Right cardiac atrium (tissue), 5 donors: ENCODE measurements at regions not wholly inside any gene's neighbourhood (a gene's known extent, or its start where the extent isn't known, plus 50 kb on each side); places are given as distances from the start of the nearest gene placed in this dataset.
"Not testable (repeated sequence)": the region's sequence is repeated elsewhere in the genome, so short reads cannot be mapped to it uniquely, and the experiment has no call there.

ENCODE experiments used
- ATAC-seq, 2 donors: fragments of 200-7000 bp; cut with Tn5 transposase; one replicate each; pipeline versions ENCODE4 v1.8.0 to v1.9.1; 2020; ENCODE audit warnings: moderate library complexity in 2 of 2, mild to moderate bottlenecking in 1 of 2
- DNase-seq, 3 donors: peaks; one replicate each; pipeline ENCODE4 v3.0.0-alpha.2; 2020
- H3K27ac ChIP-seq: one replicate; pipeline ENCODE4 v1.5.1; 2013; ENCODE audit warnings: mild to moderate bottlenecking, low read length, control low read depth, moderate library complexity
- H3K27me3 ChIP-seq: one replicate; pipeline ENCODE4 v1.6.1; 2013; ENCODE audit not compliant: control insufficient read depth, insufficient read depth
- H3K4me1 ChIP-seq: one replicate; pipeline ENCODE4 v1.6.1; 2013; ENCODE audit warnings: low read length; ENCODE audit not compliant: control insufficient read depth, insufficient read depth
- H3K4me3 ChIP-seq: one replicate; pipeline ENCODE4 v1.5.1; 2013; ENCODE audit warnings: low read length, control low read depth
- H3K9me3 ChIP-seq: one replicate; pipeline ENCODE4 v1.6.1; 2013; ENCODE audit warnings: low read length; ENCODE audit not compliant: control insufficient read depth
- WGBS: extraction: QIAGEN DNeasy Blood & Tissue Kit; methylation state at CpG from one replicate; pipeline ENCODE4 v1.1.7; 2013; 5-methylcytosine and 5-hydroxymethylcytosine counted together
- intact Hi-C, 4 donors: fragments of 100-400 bp; cut with DNase I; formaldehyde crosslinking; loops; one replicate each; pipeline versions ENCODE4 v1.11.0 to v1.14.0; 2022 to 2023
- donor health status: healthy with polysubstance abuse.
- donor health status: DM: no; HTN: yes; CAD: no.
- donor health status: DM: no; HTN: no; CAD: no.
- donor health status: DM: no; HTN: yes; CAD: no; lungs with severe emphysema.
- donor health status: DM: yes; HTN: yes; CAD: no.

DNA sequence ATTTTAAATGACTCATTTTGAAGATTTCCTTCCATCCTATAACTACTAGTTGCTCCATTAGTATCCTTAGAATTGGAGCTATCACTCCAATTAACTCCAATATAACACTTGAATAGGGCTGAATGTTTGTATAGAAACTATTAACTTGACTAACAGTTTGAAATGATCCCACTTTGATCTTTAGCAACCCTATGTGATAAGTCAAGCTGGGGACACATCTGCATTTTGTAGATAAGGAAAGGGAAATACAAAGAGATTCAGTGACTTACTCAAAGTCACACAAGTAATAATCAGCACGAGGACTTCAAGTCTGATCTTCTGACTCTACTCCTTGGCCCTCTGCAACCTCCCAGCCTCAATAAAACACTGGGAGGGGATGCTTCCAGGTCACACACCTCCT lies 101.1 kb downstream of the TMEM215 start:
- intact Hi-C loops, result no loop called here
- Histone ChIP-seq H3K27me3 (no peaks in the 10 kb centered on the region), H3K9me3 (no peaks in the 10 kb centered on the region), H3K4me3 (no peak overlapping the region), H3K27ac (no peak overlapping the region), H3K4me1 (no peaks in the 10 kb centered on the region)
- 31% methylated on average over 1 of the region's 1 CpG for WGBS
- DNase-seq (no peak), ATAC-seq (no peak)

DNA sequence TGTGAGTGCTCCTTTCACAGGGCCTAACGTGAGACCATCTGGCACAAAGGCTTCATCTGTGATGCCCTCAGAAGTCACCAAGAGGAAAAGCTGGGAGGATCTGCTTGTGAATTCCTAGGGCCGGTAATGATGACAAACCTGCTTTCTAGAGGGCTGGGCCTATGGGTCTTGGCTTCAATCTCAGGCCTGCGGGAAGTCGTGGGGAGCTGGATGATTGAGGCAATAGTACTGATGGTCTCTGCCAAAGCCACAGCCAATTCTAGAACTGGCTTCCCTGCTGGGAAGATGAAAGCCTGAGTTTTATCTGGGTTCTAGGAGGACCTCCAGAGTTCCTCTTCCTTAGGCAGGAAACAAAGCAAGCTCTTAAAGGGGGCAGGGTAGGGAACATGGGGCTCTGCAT lies 102.7 kb downstream of the TMEM215 start:
- WGBS, result 56% methylated on average over 4 of the region's 4 CpGs
- intact Hi-C loops, result no loop called here

DNA sequence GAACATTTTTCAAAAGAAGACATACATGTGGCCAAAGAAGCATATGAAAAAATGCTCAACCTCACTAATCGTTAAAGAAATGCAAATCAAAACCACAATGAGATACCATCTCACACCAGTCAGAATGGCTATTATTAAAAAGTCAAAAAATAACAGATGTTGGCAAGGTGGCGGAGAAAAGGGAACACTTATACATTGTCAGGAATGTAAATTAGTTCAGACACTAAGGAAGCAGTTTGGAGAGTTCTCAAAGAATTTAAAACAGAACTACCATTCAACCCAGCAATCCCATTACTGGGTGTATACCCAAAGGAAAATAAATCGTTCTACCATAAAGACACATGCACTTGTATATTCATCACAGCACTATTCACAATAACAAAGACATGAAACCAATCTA lies 106.9 kb downstream of the APTX start:
- DNase-seq, H3K4me1 ChIP-seq, H3K9me3 ChIP-seq, ATAC-seq, H3K4me3 ChIP-seq, H3K27ac ChIP-seq, H3K27me3 ChIP-seq: not testable (repeated sequence)
- 57% methylated on average over 3 of the region's 3 CpGs for WGBS
- intact Hi-C loops, result loop anchor here in 1 of 4 donors (10.0 kb wide), 1 partner anchor 60 kb away; no protein-coding TSS in a partner anchor

More for the DNA sequence above, 102.7 kb downstream of the TMEM215 start:
- DNase-seq (peak in 1 of 3 donors; percentile 44), ATAC-seq (peak in 1 of 2 donors; percentile 63)
- Histone ChIP-seq H3K4me1 (no peaks in the 10 kb centered on the region), H3K27ac (no peak overlapping the region), H3K4me3 (no peak overlapping the region), H3K9me3 (no peaks in the 10 kb centered on the region), H3K27me3 (no peaks in the 10 kb centered on the region)

DNA sequence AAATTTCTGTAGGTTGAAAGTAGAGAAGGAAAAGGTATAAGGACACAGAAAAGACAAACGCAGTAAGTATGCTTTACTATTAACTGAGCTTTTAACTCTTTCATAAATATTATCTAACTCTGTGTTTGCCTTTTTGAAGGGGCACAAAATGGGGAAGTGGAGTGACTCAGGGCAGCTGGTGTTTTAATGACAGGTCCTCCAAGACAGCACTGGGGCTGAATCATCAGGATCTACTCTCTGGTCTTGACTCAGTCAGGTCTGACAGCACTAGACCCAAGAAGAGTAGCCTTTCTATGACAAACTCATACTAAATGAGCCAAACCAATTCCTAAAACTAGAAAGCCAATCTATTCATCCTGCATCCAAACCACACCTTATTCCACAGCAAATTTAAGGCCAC lies 102.2 kb downstream of the APTX start:
- H3K27ac ChIP-seq, result no peak overlapping the region
- ATAC-seq, result no peak
- no peak for DNase-seq
- H3K9me3 ChIP-seq, result peaks cover 3% of the 10 kb centered on the region
- no peaks in the 10 kb centered on the region for H3K27me3 ChIP-seq
- no peak overlapping the region for H3K4me3 ChIP-seq
- 71% methylated on average over 1 of the region's 1 CpG for WGBS
- intact Hi-C loops, result loop anchor here in 1 of 4 donors (10.0 kb wide), 1 partner anchor 56 kb away; no protein-coding TSS in a partner anchor
- no peaks in the 10 kb centered on the region for H3K4me1 ChIP-seq

DNA sequence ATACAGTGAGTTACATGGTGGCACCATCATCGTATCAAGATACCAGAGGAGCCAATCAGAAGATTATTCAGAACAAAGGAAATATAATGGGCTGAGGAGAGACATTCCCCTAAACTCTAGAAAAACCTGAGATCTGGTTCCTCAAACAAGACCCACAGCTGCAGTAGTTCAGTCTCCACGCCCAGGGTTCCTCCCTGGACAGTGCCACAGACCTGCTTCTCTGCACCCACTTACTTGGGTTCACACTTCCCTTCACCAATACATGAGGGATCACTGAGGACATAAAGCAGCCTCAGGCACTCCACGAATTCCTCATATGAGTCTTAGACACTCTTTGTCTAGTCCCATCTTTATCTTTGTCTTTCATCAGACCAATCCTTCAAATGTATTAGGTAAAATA lies 101.7 kb downstream of the APTX start:
- ATAC-seq (no peak), DNase-seq (no peak)
- 74% methylated on average over 3 of the region's 3 CpGs for WGBS
- intact Hi-C loops, result loop anchor here in 1 of 4 donors (10.0 kb wide), 1 partner anchor 55 kb away; no protein-coding TSS in a partner anchor
- Histone ChIP-seq H3K4me1 (no peaks in the 10 kb centered on the region), H3K27ac (no peak overlapping the region), H3K4me3 (no peak overlapping the region), H3K27me3 (no peaks in the 10 kb centered on the region), H3K9me3 (peaks cover 3% of the 10 kb centered on the region)

GRCh38 chr9:32906213-32906612 lies 95.2 kb downstream of the APTX start:
- ATAC-seq, result no peak
- H3K4me3 ChIP-seq, result no peak overlapping the region
- no peak overlapping the region for H3K27ac ChIP-seq
- DNase-seq, result no peak
- H3K9me3 ChIP-seq, result peaks cover 3% of the 10 kb centered on the region
- H3K4me1 ChIP-seq, result no peaks in the 10 kb centered on the region
- intact Hi-C loops, result no loop called here
- no peaks in the 10 kb centered on the region for H3K27me3 ChIP-seq
- 68% methylated on average over 7 of the region's 7 CpGs for WGBS

- Histone ChIP-seq H3K4me1 (no peaks in the 10 kb centered on the region), H3K27me3 (no peaks in the 10 kb centered on the region), H3K4me3 (no peak overlapping the region), H3K27ac (no peak overlapping the region), H3K9me3 (no peaks in the 10 kb centered on the region)
- intact Hi-C loops, result no loop called here
- DNase-seq (no peak), ATAC-seq (no peak)
- WGBS, result 83% methylated on average over 5 of the region's 5 CpGs
Observed at GRCh38 chr9:32915802-32916201, 85.6 kb downstream of the APTX start.

GRCh38 chr9:32918628-32919027 lies 82.8 kb downstream of the APTX start:
- intact Hi-C loops, result no loop called here
- 42% methylated on average over 5 of the region's 5 CpGs for WGBS
- DNase-seq (no peak), ATAC-seq (no peak)
- Histone ChIP-seq H3K9me3 (peaks cover 2% of the 10 kb centered on the region), H3K27ac (no peak overlapping the region), H3K4me1 (no peaks in the 10 kb centered on the region), H3K27me3 (no peaks in the 10 kb centered on the region), H3K4me3 (no peak overlapping the region)
